Activated CD8-positive, alpha-beta T cell treated with anti-CD3 and anti-CD28 coated beads, Interleukin-2, amount 10 ng/mL, durations not matched to agents 7 days and 5 days (primary cell): ENCODE measurements at regions not wholly inside any gene's neighbourhood (a gene's known extent, or its start where the extent isn't known, plus 50 kb on each side); places are given as distances from the start of the nearest gene placed in this dataset.
"Not testable (repeated sequence)": the region's sequence is repeated elsewhere in the genome, so short reads cannot be mapped to it uniquely, and the experiment has no call there.

Experiments used
- ATAC-seq: fragments of 150-1000 bp; cut with Tn5 transposase; one replicate; pipeline ENCODE4 v1.10.0; 2021; ENCODE audit warnings: moderate library complexity
- CTCF ChIA-PET: fragments of 350-600 bp; sonication (Branson Sonifier 250); formaldehyde crosslinking; loops from one replicate; lab custom pipeline; 2021; ENCODE audit warnings: antibody characterized with exemption; lab: Charles Lee
- POLR2A ChIA-PET: fragments of 350-600 bp; sonication (Branson Sonifier 250); formaldehyde crosslinking; loops from one replicate; lab custom pipeline; 2021; ENCODE audit warnings: antibody characterized with exemption; lab: Charles Lee
- DNase-seq: peaks from one replicate; pipeline ENCODE4 v3.0.0-alpha.2; 2020
- H3K27ac Mint-ChIP-seq: one replicate; pipeline ENCODE4 v1.8.0; 2021; ENCODE audit warnings: mild to moderate bottlenecking, mixed read lengths
- H3K27me3 Mint-ChIP-seq: one replicate; pipeline ENCODE4 v1.8.0; 2021; ENCODE audit warnings: low read depth, mixed read lengths
- H3K36me3 Mint-ChIP-seq: one replicate; pipeline ENCODE4 v1.8.0; 2021; ENCODE audit warnings: low read depth, mixed read lengths
- H3K4me1 Mint-ChIP-seq: one replicate; pipeline ENCODE4 v1.8.0; 2021; ENCODE audit warnings: low read depth, mixed read lengths
- H3K4me3 Mint-ChIP-seq: one replicate; pipeline ENCODE4 v1.8.0; 2021; ENCODE audit warnings: mild to moderate bottlenecking, mixed read lengths
- H3K9me3 Mint-ChIP-seq: one replicate; pipeline ENCODE4 v1.8.0; 2022; ENCODE audit warnings: mixed read lengths; ENCODE audit not compliant: insufficient read depth

DNA sequence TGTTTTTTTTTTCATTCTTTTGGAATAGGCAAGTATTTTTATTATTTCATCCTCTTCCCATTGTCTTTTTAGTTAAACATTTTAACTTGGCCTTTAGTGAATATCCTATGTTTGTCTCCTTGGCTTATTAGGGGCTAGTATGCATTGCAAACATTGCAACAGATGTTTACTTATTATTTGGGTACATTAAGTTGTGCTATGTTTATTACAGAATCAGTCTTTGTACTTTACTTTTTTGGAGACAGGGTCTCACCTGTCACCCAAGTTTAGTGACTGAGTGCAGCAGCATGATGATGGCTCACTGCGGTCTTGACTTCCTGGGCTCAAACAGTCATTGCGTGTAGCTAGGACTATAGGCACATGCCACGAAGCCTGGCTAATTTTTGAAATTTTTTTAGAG lies 51.1 kb upstream of the NUDT6 start:
- DNase-seq (no peak), ATAC-seq (no peak)
- H3K4me3 Mint-ChIP-seq = no peak overlapping the region
- H3K4me1 Mint-ChIP-seq = no peaks in the 10 kb centered on the region
- CTCF ChIA-PET = no interaction called here
- H3K9me3 Mint-ChIP-seq = peaks cover 12% of the 10 kb centered on the region
- POLR2A ChIA-PET = interaction anchor here (0.6 kb wide), 1 partner anchor 8 kb away, joined by 3 read pairs; no protein-coding TSS in a partner anchor
- H3K36me3 Mint-ChIP-seq = peaks cover 32% of the 10 kb centered on the region
- H3K27ac Mint-ChIP-seq = no peak overlapping the region
- H3K27me3 Mint-ChIP-seq = no peaks in the 10 kb centered on the region

DNA sequence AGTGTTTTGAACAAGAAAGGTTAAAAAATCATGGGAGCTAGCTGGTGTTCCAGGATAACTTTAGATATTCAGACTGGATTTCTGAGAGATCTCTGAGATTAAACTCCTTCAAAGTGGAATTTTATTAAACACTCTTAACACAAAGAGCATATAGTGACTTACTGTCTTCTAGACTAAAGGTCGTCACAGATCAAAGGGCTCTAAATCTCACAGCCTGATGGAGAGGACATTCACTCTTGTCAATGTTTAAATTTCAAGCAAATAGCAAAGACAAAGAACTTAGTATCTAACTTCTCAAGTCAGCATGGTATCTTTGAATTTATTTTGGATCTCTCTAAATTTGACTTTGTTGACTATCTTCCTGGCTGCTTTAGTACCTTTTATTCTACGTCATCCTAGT lies 53.7 kb upstream of the NUDT6 start:
- no peak for ATAC-seq
- H3K27me3 Mint-ChIP-seq = no peaks in the 10 kb centered on the region
- CTCF ChIA-PET = no interaction called here
- H3K4me1 Mint-ChIP-seq = no peaks in the 10 kb centered on the region
- DNase-seq = no peak
- H3K4me3 Mint-ChIP-seq = no peak overlapping the region
- peaks cover 12% of the 10 kb centered on the region for H3K9me3 Mint-ChIP-seq
- H3K36me3 Mint-ChIP-seq = peaks cover 56% of the 10 kb centered on the region
- POLR2A ChIA-PET = no interaction called here
- H3K27ac Mint-ChIP-seq = no peak overlapping the region

GRCh38 chr4:122977103-122977502 lies 54.7 kb upstream of the NUDT6 start:
- peaks cover 12% of the 10 kb centered on the region for H3K9me3 Mint-ChIP-seq
- H3K4me3 Mint-ChIP-seq = no peak overlapping the region
- no peaks in the 10 kb centered on the region for H3K27me3 Mint-ChIP-seq
- CTCF ChIA-PET = no interaction called here
- H3K27ac Mint-ChIP-seq = no peak overlapping the region
- H3K4me1 Mint-ChIP-seq = no peaks in the 10 kb centered on the region
- peaks cover 58% of the 10 kb centered on the region for H3K36me3 Mint-ChIP-seq
- no peak for ATAC-seq
- POLR2A ChIA-PET = no interaction called here
- DNase-seq = no peak

DNA sequence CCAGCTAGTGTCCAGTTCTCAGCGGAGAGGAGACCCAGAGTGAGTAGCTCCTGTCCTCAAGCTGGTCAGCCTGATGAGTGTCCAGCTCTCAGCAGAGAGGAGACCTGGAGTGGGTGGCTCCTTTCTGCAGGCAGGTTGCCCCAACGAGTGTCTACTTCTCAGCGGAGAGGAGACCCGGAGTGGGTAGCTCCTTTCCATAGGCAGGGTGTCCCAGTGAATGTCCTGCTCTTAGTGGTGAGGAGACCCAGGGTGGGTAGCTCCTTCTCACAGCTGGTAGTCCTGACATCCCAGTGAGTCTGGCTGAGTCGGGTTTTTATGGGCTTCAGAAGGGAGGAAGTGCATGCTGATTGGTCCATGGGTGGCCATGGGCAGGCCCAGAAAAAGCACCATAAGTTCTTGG lies 55.7 kb upstream of the NUDT6 start:
- H3K4me1 Mint-ChIP-seq = no peaks in the 10 kb centered on the region
- ATAC-seq (no peak), DNase-seq (no peak)
- peaks cover 63% of the 10 kb centered on the region for H3K36me3 Mint-ChIP-seq
- H3K4me3 Mint-ChIP-seq = no peak overlapping the region
- ChIA-PET POLR2A (no interaction called here), CTCF (interaction anchor here (1.1 kb wide), 1 partner anchor 60 kb away, joined by 3 read pairs; no protein-coding TSS in a partner anchor)
- H3K27ac Mint-ChIP-seq = no peak overlapping the region
- no peaks in the 10 kb centered on the region for H3K27me3 Mint-ChIP-seq
- peaks cover 13% of the 10 kb centered on the region for H3K9me3 Mint-ChIP-seq

GRCh38 chr4:122978789-122979188 lies 56.4 kb upstream of the NUDT6 start:
- no peak overlapping the region for H3K27ac Mint-ChIP-seq
- CTCF ChIA-PET = interaction anchor here (1.1 kb wide), 1 partner anchor 59 kb away, joined by 3 read pairs; no protein-coding TSS in a partner anchor
- no peaks in the 10 kb centered on the region for H3K4me1 Mint-ChIP-seq
- H3K9me3 Mint-ChIP-seq = peaks cover 18% of the 10 kb centered on the region
- no peak overlapping the region for H3K4me3 Mint-ChIP-seq
- ATAC-seq (no peak), DNase-seq (no peak)
- POLR2A ChIA-PET = no interaction called here
- no peaks in the 10 kb centered on the region for H3K27me3 Mint-ChIP-seq
- H3K36me3 Mint-ChIP-seq = peaks cover 69% of the 10 kb centered on the region

GRCh38 chr4:122980860-122981259 lies 58.5 kb upstream of the NUDT6 start:
- POLR2A ChIA-PET = no interaction called here
- Mint-ChIP-seq H3K27me3 (no peaks in the 10 kb centered on the region), H3K27ac (no peak overlapping the region), H3K36me3 (peaks cover 74% of the 10 kb centered on the region), H3K9me3 (peaks cover 22% of the 10 kb centered on the region), H3K4me1 (no peaks in the 10 kb centered on the region), H3K4me3 (no peak overlapping the region)
- CTCF ChIA-PET = no interaction called here
- ATAC-seq (no peak), DNase-seq (no peak)

DNA sequence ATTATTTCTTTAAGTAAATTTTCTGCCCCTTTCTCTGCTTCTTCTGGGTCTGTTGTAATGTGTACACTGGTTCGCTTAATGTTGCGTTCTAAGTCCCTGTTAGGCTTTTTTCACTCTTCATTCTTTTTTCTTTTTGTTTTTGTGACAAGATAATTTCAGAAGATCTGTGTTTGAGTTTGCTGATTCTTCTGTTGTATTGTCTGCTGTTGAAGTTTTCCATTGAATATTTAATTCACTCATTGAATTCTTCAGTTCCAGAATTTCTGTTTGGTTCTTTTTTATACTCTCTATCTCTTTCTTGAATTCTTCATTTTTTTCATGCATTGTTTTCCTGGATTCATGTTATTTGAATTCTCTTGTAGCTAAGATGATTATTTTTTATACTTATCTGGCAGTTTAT lies 66.3 kb upstream of the NUDT6 start:
- POLR2A ChIA-PET = no interaction called here
- CTCF ChIA-PET = no interaction called here
- peaks cover 62% of the 10 kb centered on the region for H3K36me3 Mint-ChIP-seq
- no peak overlapping the region for H3K4me3 Mint-ChIP-seq
- H3K9me3 Mint-ChIP-seq = peaks cover 41% of the 10 kb centered on the region
- ATAC-seq (no peak), DNase-seq (no peak)
- H3K27ac Mint-ChIP-seq = no peak overlapping the region
- no peaks in the 10 kb centered on the region for H3K27me3 Mint-ChIP-seq
- no peaks in the 10 kb centered on the region for H3K4me1 Mint-ChIP-seq

- Mint-ChIP-seq H3K4me3 (no peak overlapping the region), H3K36me3 (peaks cover 43% of the 10 kb centered on the region), H3K9me3 (peaks cover 32% of the 10 kb centered on the region), H3K27ac (no peak overlapping the region), H3K27me3 (no peaks in the 10 kb centered on the region), H3K4me1 (no peaks in the 10 kb centered on the region)
- ATAC-seq (no peak), DNase-seq (no peak)
- CTCF ChIA-PET = no interaction called here
- POLR2A ChIA-PET = no interaction called here
Observed at GRCh38 chr4:122990891-122991290, 68.5 kb upstream of the NUDT6 start.

GRCh38 chr4:122992057-122992456 lies 69.7 kb upstream of the NUDT6 start:
- Mint-ChIP-seq H3K4me1 (no peaks in the 10 kb centered on the region), H3K27me3 (no peaks in the 10 kb centered on the region), H3K4me3 (no peak overlapping the region), H3K36me3 (peaks cover 35% of the 10 kb centered on the region), H3K9me3 (peaks cover 25% of the 10 kb centered on the region), H3K27ac (no peak overlapping the region)
- ChIA-PET CTCF (no interaction called here), POLR2A (no interaction called here)
- ATAC-seq (no peak), DNase-seq (no peak)

GRCh38 chr4:122992641-122993040 lies 70.2 kb upstream of the NUDT6 start:
- peaks cover 20% of the 10 kb centered on the region for H3K9me3 Mint-ChIP-seq
- ATAC-seq (no peak), DNase-seq (no peak)
- H3K4me1 Mint-ChIP-seq = peaks cover under 1% of the 10 kb centered on the region
- POLR2A ChIA-PET = no interaction called here
- H3K27me3 Mint-ChIP-seq = no peaks in the 10 kb centered on the region
- CTCF ChIA-PET = no interaction called here
- no peak overlapping the region for H3K27ac Mint-ChIP-seq
- peaks cover 35% of the 10 kb centered on the region for H3K36me3 Mint-ChIP-seq
- H3K4me3 Mint-ChIP-seq = no peak overlapping the region

DNA sequence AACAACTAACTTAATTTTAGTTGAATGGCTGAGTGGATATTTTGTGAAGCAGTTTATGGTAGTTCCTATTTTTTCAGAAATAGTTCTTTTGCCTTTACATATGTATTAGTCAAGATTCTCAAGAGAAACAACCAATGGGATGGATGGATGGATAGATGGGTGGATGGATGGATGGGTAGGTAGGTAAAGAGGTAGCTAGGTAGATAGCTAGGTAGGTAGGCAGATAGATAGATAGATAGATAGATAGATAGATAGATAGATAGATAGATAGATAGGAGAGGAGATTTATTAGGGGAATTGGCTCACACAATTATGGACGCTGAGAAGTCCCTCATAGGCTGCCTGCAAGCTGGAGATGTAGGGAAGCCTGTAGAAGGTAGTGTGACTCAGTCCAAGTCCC lies 74.0 kb upstream of the NUDT6 start:
- no peak overlapping the region for H3K4me3 Mint-ChIP-seq
- H3K36me3 Mint-ChIP-seq = peaks cover 14% of the 10 kb centered on the region
- POLR2A ChIA-PET = no interaction called here
- no peaks in the 10 kb centered on the region for H3K27me3 Mint-ChIP-seq
- H3K9me3 Mint-ChIP-seq = no peaks in the 10 kb centered on the region
- ATAC-seq = no peak
- CTCF ChIA-PET = no interaction called here
- H3K4me1 Mint-ChIP-seq = peaks cover 6% of the 10 kb centered on the region
- no peak for DNase-seq
- no peak overlapping the region for H3K27ac Mint-ChIP-seq

DNA sequence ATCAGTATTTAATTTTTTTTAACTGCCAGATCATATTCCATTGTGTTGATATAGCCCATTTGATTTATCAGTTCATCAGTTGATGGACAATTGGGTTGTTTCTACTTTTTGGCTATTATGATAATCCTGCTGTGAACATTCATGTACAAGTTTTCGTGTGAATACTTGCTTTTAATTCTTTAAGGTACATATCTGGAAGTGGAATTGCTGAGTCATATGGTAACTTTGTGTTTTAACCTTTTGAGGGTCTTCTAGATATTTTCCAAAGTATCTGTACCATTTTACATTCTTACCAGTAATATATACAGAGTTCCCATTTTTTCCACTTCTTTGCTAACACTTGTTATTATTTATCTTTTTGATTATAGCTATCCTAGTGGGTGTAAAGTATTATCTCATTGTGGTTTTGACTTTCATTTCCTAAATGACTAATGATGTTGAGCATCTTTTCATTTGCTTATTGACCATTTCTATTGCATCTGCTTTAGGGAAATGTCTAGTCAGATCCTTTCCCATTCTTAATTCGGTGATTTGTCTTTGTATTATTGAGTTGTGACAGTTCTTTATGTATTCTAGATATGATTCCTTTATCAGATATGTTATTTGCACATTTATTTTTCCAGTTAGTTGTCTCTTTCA lies 75.2 kb upstream of the NUDT6 start:
- no peak for ATAC-seq
- H3K27me3 Mint-ChIP-seq = no peaks in the 10 kb centered on the region
- H3K36me3 Mint-ChIP-seq = peaks cover 14% of the 10 kb centered on the region
- ChIA-PET CTCF (no interaction called here), POLR2A (no interaction called here)
- peaks cover 6% of the 10 kb centered on the region for H3K4me1 Mint-ChIP-seq
- peaks cover under 1% of the 10 kb centered on the region for H3K9me3 Mint-ChIP-seq
- H3K4me3 Mint-ChIP-seq = no peak overlapping the region
- no peak for DNase-seq
- no peak overlapping the region for H3K27ac Mint-ChIP-seq

- H3K27ac Mint-ChIP-seq, DNase-seq, H3K4me1 Mint-ChIP-seq, H3K4me3 Mint-ChIP-seq, POLR2A ChIA-PET, H3K27me3 Mint-ChIP-seq, CTCF ChIA-PET, ATAC-seq: not testable (repeated sequence)
- Mint-ChIP-seq H3K9me3 (peaks cover 26% of the 10 kb centered on the region), H3K36me3 (peaks cover 36% of the 10 kb centered on the region)
Observed at GRCh38 chr4:123004079-123004478, 81.7 kb upstream of the NUDT6 start.
